Testis (tissue), 2 donors: ENCODE measurements at regions not wholly inside any gene's neighbourhood (a gene's known extent, or its start where the extent isn't known, plus 50 kb on each side); places are given as distances from the start of the nearest gene placed in this dataset.

Experiments used
- POLR2A ChIP-seq: fragments of 450-650 bp; IDR thresholded peaks from one replicate; pipeline ENCODE4 v1.6.1; 2017; ENCODE audit warnings: antibody characterized with exemption, mild to moderate bottlenecking, moderate library complexity
- TF ChIP-seq, protein P1 (sequence below), 3 experiments: fragments of 450-650 bp in 2 of 3; fragments of 200-600 bp in 1 of 3; sonication (generic) in 1 of 3; IDR thresholded peaks; one replicate each; pipeline ENCODE4 v1.5.1; 2016 to 2019; ENCODE audit warnings: antibody characterized with exemption in 3 of 3, mild to moderate bottlenecking in 2 of 3, moderate library complexity in 1 of 3

- TF ChIP-seq, protein P1, sequence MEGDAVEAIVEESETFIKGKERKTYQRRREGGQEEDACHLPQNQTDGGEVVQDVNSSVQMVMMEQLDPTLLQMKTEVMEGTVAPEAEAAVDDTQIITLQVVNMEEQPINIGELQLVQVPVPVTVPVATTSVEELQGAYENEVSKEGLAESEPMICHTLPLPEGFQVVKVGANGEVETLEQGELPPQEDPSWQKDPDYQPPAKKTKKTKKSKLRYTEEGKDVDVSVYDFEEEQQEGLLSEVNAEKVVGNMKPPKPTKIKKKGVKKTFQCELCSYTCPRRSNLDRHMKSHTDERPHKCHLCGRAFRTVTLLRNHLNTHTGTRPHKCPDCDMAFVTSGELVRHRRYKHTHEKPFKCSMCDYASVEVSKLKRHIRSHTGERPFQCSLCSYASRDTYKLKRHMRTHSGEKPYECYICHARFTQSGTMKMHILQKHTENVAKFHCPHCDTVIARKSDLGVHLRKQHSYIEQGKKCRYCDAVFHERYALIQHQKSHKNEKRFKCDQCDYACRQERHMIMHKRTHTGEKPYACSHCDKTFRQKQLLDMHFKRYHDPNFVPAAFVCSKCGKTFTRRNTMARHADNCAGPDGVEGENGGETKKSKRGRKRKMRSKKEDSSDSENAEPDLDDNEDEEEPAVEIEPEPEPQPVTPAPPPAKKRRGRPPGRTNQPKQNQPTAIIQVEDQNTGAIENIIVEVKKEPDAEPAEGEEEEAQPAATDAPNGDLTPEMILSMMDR (IDR thresholded peaks at IDR 0.05): no peak
- no peak for TF ChIP-seq POLR2A
Measured at GRCh38 chr5:174300941-174301761, 255.6 kb downstream of the NSG2 start.
